Lung (tissue), 11 donors: ENCODE measurements at regions not wholly inside any gene's neighbourhood (a gene's known extent, or its start where the extent isn't known, plus 50 kb on each side); places are given as distances from the start of the nearest gene placed in this dataset.
A peak's percentile ranks its signal among the peaks of the same experiment; 100 is the strongest.
"Not testable (repeated sequence)": the region's sequence is repeated elsewhere in the genome, so short reads cannot be mapped to it uniquely, and the experiment has no call there.

ENCODE experiments used
- ATAC-seq: fragments of 200-7000 bp; cut with Tn5 transposase; one replicate; pipeline ENCODE4 v1.9.1; 2020; ENCODE audit warnings: moderate number of reproducible peaks; ENCODE audit not compliant: insufficient read depth, low FRiP score
- DNase-seq, 3 donors: peaks; one replicate each; pipeline ENCODE4 v3.0.0-alpha.2; 2013 to 2017
- H3K27ac ChIP-seq, 2 donors: one replicate each; pipeline ENCODE4 v1.5.1; 2013; ENCODE audit warnings: mild to moderate bottlenecking in 2 of 2, moderate library complexity in 2 of 2, control low read depth in 1 of 2, inconsistent platforms in 1 of 2, low read depth in 1 of 2, low read length in 1 of 2
- H3K27me3 ChIP-seq, 3 donors: one replicate each; pipeline ENCODE4 v1.5.1; 2013; ENCODE audit warnings: low read length in 2 of 3; ENCODE audit not compliant: control insufficient read depth in 3 of 3, insufficient read depth in 3 of 3
- H3K36me3 ChIP-seq, 4 donors: one replicate each; pipeline ENCODE4 v1.5.1; 2013; ENCODE audit warnings: low read length in 4 of 4, mild to moderate bottlenecking in 1 of 4, moderate library complexity in 1 of 4; ENCODE audit not compliant: control insufficient read depth in 4 of 4, insufficient read depth in 4 of 4
- H3K4me1 ChIP-seq, 5 donors: one replicate each; pipeline ENCODE4 v1.5.1; 2013; ENCODE audit warnings: low read length in 5 of 5, mild to moderate bottlenecking in 2 of 5, moderate library complexity in 1 of 5; ENCODE audit not compliant: control insufficient read depth in 5 of 5, insufficient read depth in 5 of 5
- H3K4me3 ChIP-seq: one replicate; pipeline ENCODE4 v1.5.1; 2013; ENCODE audit warnings: mild to moderate bottlenecking, control low read depth, moderate library complexity
- H3K9ac ChIP-seq, 2 donors: one replicate each; pipeline ENCODE4 v1.5.1; 2013; ENCODE audit warnings: low read length in 2 of 2, control low read depth in 1 of 2; ENCODE audit not compliant: insufficient read depth in 1 of 2
- H3K9me3 ChIP-seq, 4 donors: one replicate each; pipeline ENCODE4 v1.5.1; 2013; ENCODE audit warnings: low read length in 3 of 4, mild to moderate bottlenecking in 1 of 4, moderate library complexity in 1 of 4; ENCODE audit not compliant: control insufficient read depth in 4 of 4, insufficient read depth in 3 of 4
- CTCF ChIP-seq: IDR thresholded peaks from 2 replicates; pipeline ENCODE4 v1.5.1; 2012; ENCODE audit warnings: mild to moderate bottlenecking; ENCODE audit errors: control extremely low read depth, extremely low read depth
- WGBS, 2 donors: extraction: QIAGEN DNeasy Blood & Tissue Kit; methylation state at CpG; one replicate each; pipeline ENCODE4 v1.1.7; 2013; 5-methylcytosine and 5-hydroxymethylcytosine counted together
- donor health status: control.
- donor health status: control.
- donor health status: Bipolar disorder and iron deficiency.
- donor health status: healthy.
- donor health status: DM: yes; HTN: yes; CAD: no.

GRCh38 chr2:2646433-2647051 lies 315.5 kb upstream of the MYT1L start:
- H3K9ac ChIP-seq: no peak overlapping the region
- no peaks in the 10 kb centered on the region for H3K36me3 ChIP-seq
- TF ChIP-seq CTCF: no peak
- WGBS, 2 donors: 46 to 57% methylated on average over 8 of the region's 8 CpGs
- H3K4me1 ChIP-seq: peaks cover 0 to 5% (median 0%) of the 10 kb centered on the region in 5 donors
- H3K4me3 ChIP-seq: no peak overlapping the region
- ATAC-seq: no peak
- DNase-seq: peak in 2 of 3 donors; percentile 13 to 44
- no peaks in the 10 kb centered on the region for H3K27me3 ChIP-seq
- H3K27ac ChIP-seq: no peak overlapping the region
- H3K9me3 ChIP-seq: peaks cover 0 to 2% (median 0%) of the 10 kb centered on the region in 4 donors

- H3K9ac ChIP-seq: no peak overlapping the region
- peaks cover 0 to 5% (median 0%) of the 10 kb centered on the region in 5 donors for H3K4me1 ChIP-seq
- H3K4me3 ChIP-seq: no peak overlapping the region
- WGBS, 2 donors: 85 to 87% methylated on average over 19 of the region's 19 CpGs
- no peak for TF ChIP-seq CTCF
- peaks cover 0 to 2% (median 0%) of the 10 kb centered on the region in 4 donors for H3K9me3 ChIP-seq
- H3K27ac ChIP-seq: no peak overlapping the region
- no peak for ATAC-seq
- no peaks in the 10 kb centered on the region for H3K36me3 ChIP-seq
- DNase-seq: no peak
- H3K27me3 ChIP-seq: no peaks in the 10 kb centered on the region
Observed at GRCh38 chr2:2645162-2645855, 314.2 kb upstream of the MYT1L start.

- not testable (repeated sequence) for H3K4me1 ChIP-seq, H3K9ac ChIP-seq, H3K27me3 ChIP-seq, H3K27ac ChIP-seq, H3K4me3 ChIP-seq, DNase-seq, ATAC-seq, H3K9me3 ChIP-seq, H3K36me3 ChIP-seq
- WGBS, 2 donors: 84 to 88% methylated on average over 9 of the region's 9 CpGs
Observed at GRCh38 chr2:2644751-2645150, 313.7 kb upstream of the MYT1L start.

- no peak for TF ChIP-seq CTCF
- DNase-seq (no peak), ATAC-seq (no peak)
- Histone ChIP-seq H3K36me3 (no peaks in the 10 kb centered on the region), H3K4me3 (no peak overlapping the region), H3K9ac (no peak overlapping the region), H3K27ac (no peak overlapping the region), H3K27me3 (peaks cover 0 to 2% (median 0%) of the 10 kb centered on the region in 3 donors), H3K9me3 (peaks cover 0 to 2% (median 0%) of the 10 kb centered on the region in 4 donors), H3K4me1 (peaks cover 0 to 5% (median 0%) of the 10 kb centered on the region in 5 donors)
- WGBS, 2 donors: 93 to 100% methylated on average over 1 of the region's 1 CpG
Observed at GRCh38 chr2:2644040-2644439, 313.0 kb upstream of the MYT1L start.
